Dedifferentiated amniotic fluid mesenchymal stem cell (primary cell): ENCODE measurements at regions not wholly inside any gene's neighbourhood (a gene's known extent, or its start where the extent isn't known, plus 50 kb on each side); places are given as distances from the start of the nearest gene placed in this dataset.

Experiments used
- DNase-seq: peaks from one replicate; pipeline ENCODE4 v3.0.0-alpha.2; 2016; ENCODE audit errors: extremely low spot score

- no peak for DNase-seq
Observed at GRCh38 chr1:81073580-81073979, 727.2 kb upstream of the ADGRL2 start.

GRCh38 chr1:81071969-81072753, 728.6 kb upstream of the ADGRL2 start:
- DNase-seq: no peak

- no peak for DNase-seq
Observed at GRCh38 chr1:81071072-81071858, 729.5 kb upstream of the ADGRL2 start.

- DNase-seq: no peak
Observed at GRCh38 chr1:81069856-81070255, 730.9 kb upstream of the ADGRL2 start.

- no peak for DNase-seq
Observed at GRCh38 chr1:81068726-81069125, 732.0 kb upstream of the ADGRL2 start.

- no peak for DNase-seq
Observed at GRCh38 chr1:81053826-81054225, 746.9 kb upstream of the ADGRL2 start.

- no peak for DNase-seq
Observed at GRCh38 chr1:81052162-81052561, 748.6 kb upstream of the ADGRL2 start.

GRCh38 chr1:81050390-81050789, 750.3 kb upstream of the ADGRL2 start:
- no peak for DNase-seq

- no peak for DNase-seq
Observed at GRCh38 chr1:81044708-81045107, 756.0 kb upstream of the ADGRL2 start.

- no peak for DNase-seq
Observed at GRCh38 chr1:81042225-81042624, 758.5 kb upstream of the ADGRL2 start.

- DNase-seq: no peak
Observed at GRCh38 chr1:81034291-81034690, 766.4 kb upstream of the ADGRL2 start.

- no peak for DNase-seq
Observed at GRCh38 chr1:81032973-81033425, 767.7 kb upstream of the ADGRL2 start.

- DNase-seq: no peak
Observed at GRCh38 chr1:81032374-81032773, 768.4 kb upstream of the ADGRL2 start.

GRCh38 chr1:81030441-81030840, 770.3 kb upstream of the ADGRL2 start:
- no peak for DNase-seq

GRCh38 chr1:81029266-81029665, 771.5 kb upstream of the ADGRL2 start:
- no peak for DNase-seq

GRCh38 chr1:81023187-81023724, 777.5 kb upstream of the ADGRL2 start:
- no peak for DNase-seq

- DNase-seq: no peak
Observed at GRCh38 chr1:81021134-81021533, 779.6 kb upstream of the ADGRL2 start.

- DNase-seq: no peak
Observed at GRCh38 chr1:81020506-81020905, 780.2 kb upstream of the ADGRL2 start.

- DNase-seq: no peak
Observed at GRCh38 chr1:81010126-81010525, 790.6 kb upstream of the ADGRL2 start.

GRCh38 chr1:81008293-81008692, 792.4 kb upstream of the ADGRL2 start:
- no peak for DNase-seq

GRCh38 chr1:81007024-81007423, 793.7 kb upstream of the ADGRL2 start:
- no peak for DNase-seq

- DNase-seq: no peak
Observed at GRCh38 chr1:81006502-81006901, 794.2 kb upstream of the ADGRL2 start.

GRCh38 chr1:81004011-81004410, 796.7 kb upstream of the ADGRL2 start:
- DNase-seq: no peak
